ENCODE measurements at regions not wholly inside any gene's neighbourhood (a gene's known extent, or its start where the extent isn't known, plus 50 kb on each side); places are given as distances from the start of the nearest gene placed in this dataset.

DNA sequence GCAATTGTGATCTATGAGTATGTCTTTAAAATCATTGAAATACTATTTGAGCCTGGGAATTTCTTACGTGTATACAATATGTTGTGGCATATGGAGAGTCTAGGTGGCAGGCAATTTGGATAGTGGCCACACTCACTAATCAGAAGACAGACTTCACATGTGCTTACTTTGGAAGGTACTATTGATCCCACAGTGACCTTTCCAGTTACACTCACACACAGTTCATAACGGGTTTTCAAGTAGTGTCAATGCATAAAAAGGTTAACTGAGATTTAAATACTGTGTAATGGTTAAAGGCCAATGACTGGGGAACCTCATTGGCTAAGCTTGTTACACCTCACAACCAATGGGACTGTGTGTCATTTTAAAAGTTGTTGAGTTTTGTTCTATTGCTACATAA lies 783.2 kb downstream of the RPA4 start:
- no peak for DNase-seq

GRCh38 chrX:97668126-97668525 lies 784.4 kb downstream of the RPA4 start:
- DNase-seq = no peak

DNA sequence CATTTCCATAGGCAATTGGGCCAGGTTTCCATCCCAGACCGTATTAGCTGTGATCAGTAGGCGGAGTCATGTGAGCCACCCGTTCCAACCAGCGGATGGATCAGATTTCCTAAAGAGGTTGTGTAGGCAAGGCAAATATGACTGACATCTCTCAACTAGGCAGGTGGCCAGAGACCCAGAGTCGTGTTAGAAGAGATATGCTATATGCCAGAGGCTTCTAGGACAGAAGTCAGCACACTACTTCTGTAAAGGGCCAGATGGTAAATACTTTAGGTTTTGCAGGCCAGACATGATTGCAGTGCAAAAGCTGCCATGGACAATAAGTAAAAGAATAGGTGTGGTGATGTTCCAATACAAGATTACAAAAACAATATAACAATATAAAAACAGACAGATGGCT lies 788.4 kb downstream of the RPA4 start:
- DNase-seq = no peak

GRCh38 chrX:97672608-97673007 lies 788.9 kb downstream of the RPA4 start:
- DNase-seq = no peak

DNA sequence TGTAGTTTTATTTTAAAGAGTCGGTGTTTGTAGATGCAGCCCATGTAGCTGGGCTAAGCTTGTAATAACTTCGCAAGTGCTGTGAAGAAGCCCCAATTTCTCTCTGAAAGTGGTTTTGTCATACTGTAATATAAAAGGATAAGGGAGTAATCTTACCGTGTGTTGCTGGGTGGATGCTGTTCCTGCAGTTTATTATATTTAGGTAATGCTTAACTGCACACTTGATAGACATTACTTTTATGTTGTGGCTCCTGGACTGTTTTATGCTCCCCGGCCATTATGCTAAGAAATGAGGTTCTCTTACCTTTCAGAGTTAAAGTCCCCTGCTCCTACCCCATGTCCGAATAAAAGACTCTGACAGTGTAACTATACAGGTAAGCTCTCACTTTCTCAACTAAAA lies 789.4 kb downstream of the RPA4 start:
- DNase-seq = no peak

DNA sequence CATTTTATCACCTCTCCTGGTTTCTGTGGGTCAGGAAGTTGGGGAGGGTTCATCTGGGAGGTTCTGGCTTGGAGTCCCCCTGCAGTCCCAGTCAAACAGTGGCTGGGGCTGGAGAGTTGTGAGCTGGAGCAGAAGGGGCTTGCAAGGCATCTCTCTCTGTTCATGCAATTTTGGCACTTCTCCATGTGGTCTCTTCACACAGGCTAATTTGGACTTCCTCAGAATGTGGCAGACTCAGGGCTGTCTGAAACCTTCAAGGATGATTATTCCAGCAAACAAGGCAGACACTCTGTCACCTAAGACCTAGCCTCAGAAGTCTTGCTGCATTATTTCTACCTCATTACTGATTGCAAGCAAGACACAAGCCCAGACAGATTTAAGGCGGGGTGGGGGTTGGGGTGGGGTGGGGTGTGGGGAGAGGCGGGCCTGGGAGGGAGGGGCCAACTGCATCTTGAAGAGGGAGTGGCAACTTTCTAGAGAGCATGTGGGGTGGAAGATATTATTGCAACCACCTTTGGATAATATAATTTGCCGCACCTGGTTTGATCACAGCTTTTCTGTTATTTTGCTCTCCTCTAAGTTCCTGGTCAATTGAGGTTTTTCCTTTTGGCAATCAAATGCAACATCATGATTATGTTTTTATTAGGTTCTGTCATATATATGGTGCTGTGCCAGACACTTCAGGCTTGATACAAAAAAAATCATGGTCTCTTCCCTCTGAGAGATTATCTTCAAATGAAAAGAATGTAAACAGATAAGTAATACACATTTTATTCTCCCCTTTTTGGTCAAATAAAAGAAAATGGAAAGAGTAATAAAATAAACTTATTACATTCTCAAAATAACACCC lies 799.5 kb downstream of the RPA4 start:
- DNase-seq = no peak

DNA sequence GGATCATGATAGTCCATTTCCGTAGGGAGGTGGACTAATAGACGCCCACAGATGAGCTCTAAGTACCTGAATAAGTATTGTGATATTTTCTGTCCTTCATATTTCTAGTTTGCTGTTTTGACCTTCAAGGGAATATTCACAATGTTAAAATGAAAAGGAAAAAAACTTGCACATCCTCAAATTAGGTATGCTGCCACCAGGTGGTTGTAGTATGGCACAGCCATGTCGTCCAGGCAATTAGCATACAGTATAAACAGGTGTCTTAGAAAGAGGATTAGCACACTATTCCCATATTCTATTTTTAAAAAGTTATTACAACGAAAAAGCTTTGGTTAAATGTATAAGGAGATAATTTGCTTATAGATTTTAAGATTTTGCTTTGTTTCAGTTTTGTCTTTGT lies 802.0 kb downstream of the RPA4 start:
- peak; percentile 33 for DNase-seq

GRCh38 chrX:97691901-97692455 lies 808.3 kb downstream of the RPA4 start:
- DNase-seq = no peak

- no peak for DNase-seq
Measured at GRCh38 chrX:97692575-97692974, 808.9 kb downstream of the RPA4 start.

DNA sequence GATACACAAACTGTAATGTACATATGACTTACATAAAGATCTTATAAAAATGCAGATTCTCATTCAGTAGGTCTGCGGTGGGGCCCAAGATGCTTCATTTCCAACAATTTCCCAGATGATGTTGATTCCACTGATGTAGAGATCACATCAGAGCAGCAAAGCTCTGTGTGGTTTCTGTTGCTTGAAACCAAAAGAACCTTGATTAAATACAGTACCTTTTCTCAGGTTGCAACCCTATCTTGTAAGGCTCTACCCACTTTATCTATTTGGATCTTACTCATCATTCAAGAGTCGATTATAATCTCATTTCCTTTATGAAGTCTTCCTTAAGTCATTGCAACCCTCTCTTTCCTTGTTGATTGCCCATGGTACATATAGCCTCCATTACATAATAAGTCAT lies 816.8 kb downstream of the RPA4 start:
- DNase-seq = no peak

- no peak for DNase-seq
Measured at GRCh38 chrX:97704474-97704873, 820.8 kb downstream of the RPA4 start.

GRCh38 chrX:97704881-97705280 lies 821.2 kb downstream of the RPA4 start:
- no peak for DNase-seq

DNA sequence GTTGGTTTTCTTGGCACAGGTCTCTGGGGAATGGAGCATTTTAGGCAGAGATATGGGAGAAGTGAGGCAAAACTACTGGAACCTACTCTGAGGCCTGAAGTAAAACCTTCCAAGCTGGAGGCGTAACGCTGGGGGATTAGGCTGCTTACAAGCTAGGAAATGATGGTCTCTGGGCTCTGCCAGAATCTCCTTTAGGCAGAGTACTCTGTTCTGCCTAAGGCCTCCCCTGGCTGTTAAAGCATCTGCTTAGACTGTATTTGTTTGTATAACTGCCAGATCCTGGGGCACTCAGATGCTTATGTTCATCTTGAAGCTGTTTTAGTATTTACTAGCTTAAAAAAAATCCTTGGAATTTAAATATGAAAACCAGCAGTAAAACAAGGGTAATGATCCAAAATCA lies 822.2 kb downstream of the RPA4 start:
- no peak for DNase-seq

- DNase-seq = no peak
Measured at GRCh38 chrX:97714072-97714471, 830.4 kb downstream of the RPA4 start.

- no peak for DNase-seq
Measured at GRCh38 chrX:97728215-97728614, 844.5 kb downstream of the RPA4 start.

DNA sequence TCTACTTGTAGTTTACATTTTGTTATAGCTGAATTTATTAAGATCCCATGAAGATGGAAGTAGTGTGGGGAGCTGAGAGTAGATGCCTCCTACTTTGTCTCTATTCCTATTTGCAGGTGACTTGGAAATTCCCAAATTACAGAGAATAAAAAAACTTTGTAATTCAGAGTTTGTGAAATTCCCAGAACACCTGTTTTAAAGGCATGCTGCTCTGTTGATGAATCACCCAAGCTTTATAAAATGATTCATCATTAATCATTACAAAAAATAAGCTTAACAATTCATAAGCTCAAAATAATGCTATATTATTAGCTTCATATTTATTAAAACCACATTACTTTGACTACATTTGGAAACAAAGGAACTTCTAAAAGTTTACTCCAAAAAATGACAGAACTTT lies 856.3 kb downstream of the RPA4 start:
- no peak for DNase-seq

DNA sequence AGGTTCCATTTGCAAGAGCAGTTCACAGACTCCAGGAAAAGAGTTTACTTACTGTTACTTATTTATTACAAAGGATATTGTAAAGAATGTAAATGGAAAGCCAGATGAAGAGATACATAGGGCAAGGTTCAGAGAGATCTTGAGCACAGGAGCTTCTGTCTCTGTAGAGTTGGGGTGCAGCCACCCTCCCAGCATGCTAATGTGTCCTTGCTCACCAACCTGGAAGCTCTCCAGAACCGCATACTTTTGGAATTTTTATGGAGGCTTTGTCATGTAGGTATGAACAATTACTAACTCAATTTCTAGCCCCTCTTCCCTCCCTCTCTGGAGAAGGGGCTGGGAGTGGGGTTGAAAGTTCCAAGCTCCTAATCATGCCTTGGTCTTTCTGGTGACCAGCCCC lies 857.2 kb downstream of the RPA4 start:
- DNase-seq = no peak

DNA sequence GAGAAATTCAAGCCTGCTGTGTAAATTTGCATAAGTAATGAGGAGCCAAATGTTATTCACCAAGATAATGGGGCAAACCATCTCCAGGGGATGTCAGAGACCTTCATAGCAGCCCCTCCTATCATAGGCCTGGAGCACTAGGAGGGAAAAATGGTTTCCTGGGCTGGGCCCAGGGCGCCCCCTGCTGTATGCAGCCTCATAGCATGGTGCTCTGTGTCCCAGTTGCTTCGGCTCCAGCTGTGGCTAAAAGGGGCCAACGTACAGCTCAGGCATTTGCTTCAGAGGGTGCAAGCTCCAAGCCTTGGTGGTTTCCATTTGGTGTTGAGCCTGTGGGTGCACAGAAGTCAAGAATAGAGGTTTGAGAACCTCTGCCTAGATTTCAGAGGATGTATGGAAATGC lies 859.3 kb downstream of the RPA4 start:
- no peak for DNase-seq

GRCh38 chrX:97747346-97747745 lies 863.6 kb downstream of the RPA4 start:
- DNase-seq = no peak

GRCh38 chrX:97751016-97751415 lies 867.3 kb downstream of the RPA4 start:
- no peak for DNase-seq

DNA sequence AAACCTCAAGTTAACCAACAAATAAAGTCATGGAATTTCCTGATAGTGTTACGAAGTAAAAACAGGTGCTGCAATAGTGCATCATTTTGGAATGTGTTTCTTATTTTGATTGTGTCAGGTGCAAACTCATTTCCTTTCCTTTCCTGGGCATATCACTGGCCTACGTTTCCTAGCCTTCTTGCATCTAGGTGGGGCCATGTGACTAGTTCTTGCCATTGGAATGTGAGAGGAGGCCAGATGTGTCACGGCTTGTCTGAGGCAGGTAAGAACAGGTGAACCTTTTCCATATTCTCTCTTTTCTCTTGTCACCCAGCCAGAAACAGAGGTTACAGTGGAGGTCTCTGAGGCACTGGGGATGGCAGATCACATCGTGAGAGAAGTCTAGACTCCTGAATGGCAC lies 868.0 kb downstream of the RPA4 start:
- no peak for DNase-seq

DNA sequence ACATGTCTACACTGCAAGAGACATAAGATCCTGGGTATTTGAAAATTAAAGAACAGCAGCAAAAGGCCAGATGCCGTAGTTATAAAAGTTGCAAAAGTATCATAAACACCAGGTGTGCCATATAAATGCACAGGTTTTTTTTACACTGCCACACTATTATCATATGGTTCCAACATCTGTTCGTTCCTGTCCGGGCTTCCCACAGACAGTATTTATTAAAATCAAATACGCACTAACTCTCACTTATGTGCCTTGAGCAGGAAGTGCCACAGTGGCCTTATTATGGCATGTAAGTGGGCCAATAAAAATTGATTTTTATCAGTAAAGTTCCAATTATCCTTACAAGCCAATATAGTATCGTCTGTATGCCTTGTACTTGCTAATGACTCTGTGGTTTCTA lies 873.2 kb downstream of the RPA4 start:
- DNase-seq = no peak

DNA sequence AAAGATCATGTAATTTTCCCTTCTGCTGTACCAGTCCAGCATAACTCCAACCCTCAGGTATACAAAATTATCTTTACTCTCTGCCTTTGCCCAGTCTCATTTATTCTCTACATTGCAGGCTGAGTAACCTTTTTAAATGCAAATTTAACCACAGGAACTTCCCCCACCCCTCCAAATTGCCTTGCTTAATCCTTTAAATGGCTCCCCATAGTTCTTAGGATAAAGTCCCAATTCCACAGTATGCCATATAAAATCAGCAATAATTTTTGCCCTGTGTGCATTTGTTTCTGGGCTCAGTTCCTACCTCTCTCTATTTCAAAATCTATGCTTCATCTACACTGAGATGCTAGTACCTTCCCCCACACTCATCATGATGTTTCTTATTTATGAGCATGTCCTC lies 879.7 kb downstream of the RPA4 start:
- DNase-seq = no peak

DNA sequence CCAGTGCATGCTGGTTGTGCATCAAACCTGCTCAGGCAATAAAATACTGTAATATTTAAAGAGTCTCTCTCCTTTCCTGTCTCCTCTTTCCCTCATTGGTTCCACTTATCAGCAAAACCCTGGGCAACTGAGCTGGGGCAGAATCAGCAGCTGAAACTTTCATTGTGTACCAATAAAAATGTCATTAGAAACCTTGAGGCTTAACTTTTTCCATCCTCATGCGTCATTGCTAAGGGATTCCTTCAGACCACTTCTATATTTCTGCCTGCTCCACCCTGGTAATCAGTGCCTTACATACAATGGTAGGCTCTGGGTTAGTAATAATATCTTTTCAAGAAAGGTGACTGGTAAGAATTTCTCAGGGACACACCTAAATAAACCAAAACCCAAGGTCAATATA lies 880.3 kb downstream of the RPA4 start:
- no peak for DNase-seq

GRCh38 chrX:97766501-97767095 lies 882.9 kb downstream of the RPA4 start:
- DNase-seq = no peak
